GM18505 (cell line): ENCODE measurements at regions not wholly inside any gene's neighbourhood (a gene's known extent, or its start where the extent isn't known, plus 50 kb on each side); places are given as distances from the start of the nearest gene placed in this dataset.

Experiments used
- ATAC-seq: cut with Tn5 transposase; IDR thresholded peaks from one replicate; pipeline ENCODE4 v1.9.1; 2021; ENCODE audit not compliant: unreplicated experiment
- POLR2A ChIP-seq: IDR thresholded peaks from 4 replicates; pipeline ENCODE4 v1.6.1; 2011; ENCODE audit warnings: borderline replicate concordance; ENCODE audit not compliant: insufficient read depth, insufficient read length; ENCODE audit errors: extremely low read depth

GRCh38 chr20:6524305-6524704 is 243.2 kb upstream of the BMP2 start:
- no peak for ATAC-seq
- no peak for TF ChIP-seq POLR2A

- ATAC-seq = no peak
- TF ChIP-seq POLR2A = no peak
Observed at GRCh38 chr20:6519556-6519955, 247.9 kb upstream of the BMP2 start.

DNA sequence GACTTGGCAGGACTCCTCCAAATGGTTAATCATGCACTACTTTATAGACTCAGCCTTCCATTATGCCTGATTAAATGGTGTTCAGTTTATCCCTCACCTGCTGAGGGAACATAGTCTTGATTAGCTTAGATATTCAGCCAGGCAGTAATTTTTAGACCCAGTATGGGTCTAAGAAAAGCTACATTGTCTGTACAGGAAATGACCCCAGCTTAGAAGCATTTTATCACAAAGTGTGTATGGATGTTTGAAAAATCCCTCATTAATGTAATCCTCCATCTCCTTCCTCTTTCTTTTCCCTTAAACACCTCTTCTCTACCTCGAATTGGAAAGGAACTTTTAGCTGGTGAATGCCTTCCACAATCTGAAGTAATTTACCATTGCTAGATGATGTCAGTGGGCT is 252.2 kb upstream of the BMP2 start:
- no peak for TF ChIP-seq POLR2A

GRCh38 chr20:6513599-6513998 is 253.9 kb upstream of the BMP2 start:
- ATAC-seq = no peak
- TF ChIP-seq POLR2A = no peak

More for the DNA sequence above, 252.2 kb upstream of the BMP2 start:
- ATAC-seq = no peak

GRCh38 chr20:6509374-6509773 is 258.1 kb upstream of the BMP2 start:
- no peak for TF ChIP-seq POLR2A
- no peak for ATAC-seq

GRCh38 chr20:6506906-6507305 is 260.6 kb upstream of the BMP2 start:
- no peak for ATAC-seq
- TF ChIP-seq POLR2A = no peak

- no peak for TF ChIP-seq POLR2A
Observed at GRCh38 chr20:6504826-6505225, 262.7 kb upstream of the BMP2 start.

DNA sequence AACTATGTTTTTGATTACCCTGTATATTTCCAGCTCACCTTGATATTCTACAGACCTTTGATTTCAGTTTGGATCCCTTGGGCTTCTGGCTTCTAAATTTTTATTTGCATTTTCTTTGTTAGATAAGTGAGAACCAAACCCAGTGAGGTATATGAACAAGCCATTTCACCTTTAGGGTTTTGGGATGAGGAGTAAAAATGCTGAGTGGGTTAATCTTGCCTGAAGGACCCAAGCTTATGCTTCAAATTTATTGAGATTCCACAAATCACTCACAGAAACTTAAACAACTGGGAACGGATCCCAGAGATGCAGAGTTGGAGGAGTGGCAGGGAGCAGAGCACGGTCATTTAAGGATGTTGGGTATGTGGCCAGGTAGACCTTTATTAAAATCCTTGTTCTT is 263.3 kb upstream of the BMP2 start:
- TF ChIP-seq POLR2A = no peak
- no peak for ATAC-seq

More at GRCh38 chr20:6504826-6505225, 262.7 kb upstream of the BMP2 start:
- ATAC-seq = no peak

GRCh38 chr20:6502999-6503398 is 264.5 kb upstream of the BMP2 start:
- no peak for ATAC-seq
- TF ChIP-seq POLR2A = no peak

GRCh38 chr20:6502219-6502618 is 265.3 kb upstream of the BMP2 start:
- TF ChIP-seq POLR2A = no peak
- no peak for ATAC-seq

- TF ChIP-seq POLR2A = no peak
- ATAC-seq = no peak
Observed at GRCh38 chr20:6501061-6501460, 266.4 kb upstream of the BMP2 start.

DNA sequence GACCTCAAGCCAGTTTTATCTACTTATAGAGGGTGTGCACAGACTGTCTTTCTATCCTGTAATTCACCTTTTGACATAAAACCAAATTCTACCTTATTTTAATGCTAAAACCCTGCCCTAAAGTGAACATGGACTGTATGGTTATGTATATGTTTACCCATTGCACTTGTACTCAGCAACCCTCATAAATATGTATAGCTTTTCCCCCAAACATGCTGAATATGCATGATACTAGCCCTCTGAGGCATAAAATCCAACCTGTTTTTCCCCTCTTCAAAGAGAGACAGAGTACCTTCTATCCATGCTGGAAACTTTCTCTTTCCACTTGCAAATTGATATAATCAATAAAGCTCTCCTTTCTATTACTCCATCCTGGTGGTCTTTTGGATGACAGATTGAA is 267.9 kb upstream of the BMP2 start:
- ATAC-seq = no peak
- no peak for TF ChIP-seq POLR2A

GRCh38 chr20:6496874-6497273 is 270.6 kb upstream of the BMP2 start:
- no peak for ATAC-seq
- TF ChIP-seq POLR2A = no peak

DNA sequence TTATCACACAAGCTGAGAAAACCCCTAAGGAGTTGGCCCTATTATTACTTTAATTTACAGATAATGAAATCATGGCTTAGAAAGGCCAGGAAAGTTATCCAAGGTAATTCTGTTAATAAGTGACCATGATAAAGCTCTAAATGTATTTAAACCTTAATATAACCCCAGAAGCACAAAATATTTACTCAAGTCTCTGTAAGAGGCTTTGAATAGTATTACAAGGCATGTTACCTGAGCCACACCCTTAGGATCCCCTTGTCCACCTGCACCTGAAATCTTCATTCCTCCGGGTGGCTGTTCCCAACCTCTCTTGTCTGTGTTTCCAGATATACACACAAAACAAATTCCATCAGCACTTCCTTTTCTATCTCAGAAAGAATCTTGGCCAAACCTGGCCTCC is 271.6 kb upstream of the BMP2 start:
- ATAC-seq = no peak
- no peak for TF ChIP-seq POLR2A
